GM21381 (cell line): ENCODE measurements at regions not wholly inside any gene's neighbourhood (a gene's known extent, or its start where the extent isn't known, plus 50 kb on each side); places are given as distances from the start of the nearest gene placed in this dataset.

Source experiments
- ATAC-seq: cut with Tn5 transposase; IDR thresholded peaks from one replicate; pipeline ENCODE4 v1.9.1; 2021; ENCODE audit warnings: mild to moderate bottlenecking, moderate library complexity; ENCODE audit not compliant: unreplicated experiment

DNA sequence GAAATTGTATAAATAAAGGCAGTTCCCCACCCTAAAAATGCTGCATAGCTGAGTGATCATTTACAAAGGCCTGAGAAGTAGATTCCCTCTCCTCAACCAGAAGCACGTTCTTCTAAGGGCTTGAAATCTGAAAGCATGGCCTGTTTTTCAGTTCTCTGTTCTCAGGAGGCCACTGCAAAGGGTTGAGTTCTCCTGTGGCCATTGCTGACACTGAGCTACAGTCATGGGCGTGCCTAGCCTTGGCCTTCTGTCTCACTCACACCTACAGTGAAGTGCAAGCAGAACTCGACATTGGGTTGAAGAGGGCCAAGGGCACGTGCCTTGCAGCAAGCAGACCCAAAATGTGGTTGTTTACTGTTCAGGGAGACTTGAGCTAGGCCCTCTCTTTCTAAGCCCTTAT is 276.6 kb upstream of the VLDLR start:
- no peak for ATAC-seq

- ATAC-seq: no peak
Observed at GRCh38 chr9:2346277-2346913, 275.2 kb upstream of the VLDLR start.

DNA sequence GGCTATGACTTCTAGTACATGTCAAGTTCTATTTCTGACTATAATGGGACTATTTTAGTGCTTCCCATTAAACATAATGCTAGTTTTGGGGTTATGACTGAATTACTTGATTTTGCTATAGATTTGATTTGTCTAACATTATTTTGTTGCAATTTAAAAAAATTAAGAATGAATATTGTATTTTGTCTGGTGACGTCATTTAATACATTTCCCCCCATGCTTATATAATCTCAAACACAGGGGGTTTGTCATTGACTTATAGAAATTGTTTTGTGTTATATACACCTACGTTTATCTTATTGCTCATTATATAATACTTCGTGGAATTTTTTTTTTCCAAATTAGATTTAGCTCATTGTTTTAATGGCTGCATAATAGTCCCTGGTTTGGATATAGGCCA is 270.3 kb upstream of the VLDLR start:
- ATAC-seq: no peak

GRCh38 chr9:2354216-2354615 is 267.4 kb upstream of the VLDLR start:
- ATAC-seq: no peak

DNA sequence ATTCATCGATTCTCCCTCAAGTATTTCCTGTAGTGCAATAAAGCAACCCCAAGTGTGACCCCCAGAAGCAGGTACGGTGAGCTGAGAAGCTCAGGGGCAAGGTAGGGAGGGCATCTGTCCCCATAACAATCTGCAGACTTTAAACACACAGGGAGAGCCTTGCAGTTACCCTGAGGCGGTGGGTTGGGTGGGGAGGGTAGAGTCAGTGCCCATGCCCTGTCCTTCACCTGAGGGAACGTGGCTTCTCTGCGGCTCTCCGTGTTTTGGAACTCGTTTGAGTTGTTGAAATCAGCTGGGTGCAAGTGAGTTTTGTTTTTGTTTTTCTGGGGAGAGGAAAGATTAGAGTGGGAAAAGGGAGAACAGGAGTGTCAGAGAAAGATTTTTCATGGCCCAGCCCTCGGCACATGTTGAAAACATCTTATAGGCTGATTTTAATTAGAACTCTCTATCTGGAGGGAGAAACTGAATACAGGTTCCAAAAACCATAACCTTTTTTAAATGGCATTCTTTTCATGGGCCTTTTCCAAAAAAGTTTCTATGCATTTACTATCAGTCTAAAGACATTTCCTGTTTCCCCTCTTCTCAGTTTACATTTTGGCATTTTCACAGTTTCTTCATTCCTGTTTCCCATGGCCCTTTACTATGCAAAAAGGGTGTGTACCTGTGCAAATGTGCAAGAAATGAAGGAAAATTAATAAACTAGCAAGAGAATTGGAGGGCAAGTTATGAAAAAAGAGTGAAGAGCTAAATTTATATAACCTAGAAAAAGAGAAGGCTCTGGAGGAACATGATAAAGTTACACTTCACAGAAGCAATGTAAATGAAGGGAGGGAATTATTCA is 266.5 kb upstream of the VLDLR start:
- ATAC-seq: no peak

DNA sequence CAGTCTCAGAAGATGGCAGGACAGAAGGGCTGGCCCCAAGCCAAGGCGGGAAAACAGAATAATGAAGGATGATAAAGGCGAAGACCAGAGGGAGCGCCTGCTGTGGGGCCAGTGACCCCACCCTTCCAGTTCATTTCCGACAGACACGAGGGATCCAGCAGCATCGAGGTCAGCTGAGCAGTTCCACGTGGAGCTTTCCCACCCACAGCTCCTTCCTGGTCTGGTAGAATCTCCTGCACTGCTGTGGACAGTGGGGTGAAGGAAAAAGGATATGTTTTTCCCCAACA is 265.9 kb upstream of the VLDLR start:
- ATAC-seq: no peak

- ATAC-seq: no peak
Observed at GRCh38 chr9:2356041-2356790, 265.4 kb upstream of the VLDLR start.

DNA sequence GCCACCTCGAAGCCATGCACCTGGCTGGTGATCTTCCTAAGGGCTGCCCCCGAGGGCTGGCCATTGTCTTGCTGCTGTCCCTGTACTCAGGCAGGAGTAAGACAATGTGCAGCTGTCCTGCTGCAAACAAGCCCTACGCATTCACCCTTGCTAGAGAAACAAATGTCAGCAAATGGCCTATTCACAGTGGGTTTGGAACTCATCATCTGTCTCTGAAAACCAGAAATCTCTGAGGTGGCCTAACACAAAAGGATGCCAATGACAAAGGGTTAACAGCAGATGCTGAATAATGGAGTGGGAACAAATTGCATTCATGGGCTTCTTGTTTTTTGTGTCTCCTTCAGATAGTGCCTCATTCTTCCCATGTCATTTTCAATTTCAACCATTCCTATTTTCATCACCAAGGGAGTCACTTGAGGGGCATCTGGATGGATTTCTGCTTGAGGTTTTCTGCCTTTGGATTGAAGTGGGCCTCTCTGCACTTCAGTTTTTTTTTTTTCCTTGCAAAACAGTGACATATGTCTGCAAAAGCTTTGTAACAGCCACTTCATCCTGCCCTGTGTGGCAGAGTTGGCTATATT is 261.6 kb upstream of the VLDLR start:
- ATAC-seq: no peak

GRCh38 chr9:2362150-2362549 is 259.4 kb upstream of the VLDLR start:
- no peak for ATAC-seq

DNA sequence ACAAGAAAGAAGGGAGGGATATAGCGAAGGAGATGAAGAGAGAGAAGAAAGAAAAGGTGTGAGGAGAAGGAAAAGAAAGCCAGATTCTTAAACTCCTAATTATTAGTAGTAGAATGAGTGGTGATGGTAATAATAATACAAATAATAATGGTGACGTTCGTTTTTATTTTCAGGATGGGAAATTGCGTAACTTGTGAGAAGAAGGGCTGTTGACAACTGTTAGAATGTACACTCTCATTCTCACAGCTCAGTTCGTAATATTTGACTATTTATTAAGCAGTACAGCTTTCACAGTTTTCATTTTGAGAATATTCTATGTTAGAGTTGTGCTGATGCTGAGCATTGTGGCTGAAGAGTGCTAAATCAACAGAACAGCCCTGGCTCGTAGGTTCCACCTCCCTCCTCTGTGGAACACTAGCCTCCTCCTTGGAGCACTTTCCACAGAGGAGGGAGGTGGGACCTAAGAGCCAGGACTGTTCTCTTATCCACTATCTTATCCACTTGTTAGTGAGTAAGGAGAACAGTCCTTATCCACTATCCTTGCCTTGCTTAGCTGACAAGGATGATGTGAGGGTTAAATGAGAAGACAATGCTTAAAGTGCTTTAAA is 258.3 kb upstream of the VLDLR start:
- ATAC-seq: no peak

DNA sequence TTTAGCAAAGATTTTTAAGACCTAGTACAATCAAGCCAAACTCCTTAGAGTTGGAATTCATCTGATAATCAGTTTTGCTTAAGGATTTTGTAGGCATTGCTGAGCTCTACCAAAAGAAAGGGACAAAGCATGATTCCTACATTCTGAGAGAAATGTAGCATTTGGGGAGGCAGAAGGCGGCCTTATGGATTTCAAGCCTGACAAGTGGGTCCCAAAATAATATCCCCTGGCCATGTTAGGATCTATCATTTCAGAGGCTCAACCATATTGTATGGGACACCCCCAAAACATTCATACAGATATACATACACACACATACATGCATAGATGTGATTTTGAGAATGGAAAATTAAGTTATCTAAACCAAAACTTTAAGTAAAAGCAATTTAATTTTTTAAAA is 257.8 kb upstream of the VLDLR start:
- ATAC-seq: no peak

DNA sequence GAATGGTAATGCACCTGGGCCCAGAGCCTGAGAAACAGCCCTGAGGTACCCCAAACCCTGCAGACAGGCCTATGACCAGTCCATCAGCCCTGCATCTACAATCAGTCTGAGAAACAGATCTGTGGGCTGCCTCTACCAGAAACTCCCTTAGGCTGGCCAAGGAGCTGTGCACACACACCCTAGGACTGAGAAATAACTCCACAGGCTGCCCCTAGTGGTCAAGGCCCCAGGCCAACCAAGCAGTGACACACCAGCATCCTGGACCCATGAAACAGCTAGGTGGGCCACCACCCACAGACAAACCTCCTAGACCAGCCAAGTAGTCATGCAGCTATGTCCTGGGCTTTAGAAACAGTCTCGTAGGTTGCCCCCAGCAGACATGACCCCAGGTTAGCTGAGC is 253.6 kb upstream of the VLDLR start:
- no peak for ATAC-seq

DNA sequence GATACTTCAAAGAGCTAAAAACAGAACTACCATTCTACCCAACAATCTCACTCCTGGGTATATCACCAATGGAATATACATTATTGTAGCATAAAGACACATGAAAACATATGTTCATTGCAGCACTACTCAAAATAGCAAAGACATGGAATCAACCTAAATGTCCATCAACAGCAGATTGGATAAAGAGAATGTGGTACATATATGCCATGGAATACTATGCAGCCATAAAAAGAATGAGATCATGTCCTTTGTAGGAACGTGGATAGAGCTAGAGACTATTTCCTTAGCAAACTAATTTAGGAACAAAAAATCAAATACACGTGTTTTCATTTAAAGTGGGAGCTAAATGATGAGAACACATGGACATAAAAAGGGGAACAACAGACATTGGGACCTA is 247.9 kb upstream of the VLDLR start:
- ATAC-seq: no peak

DNA sequence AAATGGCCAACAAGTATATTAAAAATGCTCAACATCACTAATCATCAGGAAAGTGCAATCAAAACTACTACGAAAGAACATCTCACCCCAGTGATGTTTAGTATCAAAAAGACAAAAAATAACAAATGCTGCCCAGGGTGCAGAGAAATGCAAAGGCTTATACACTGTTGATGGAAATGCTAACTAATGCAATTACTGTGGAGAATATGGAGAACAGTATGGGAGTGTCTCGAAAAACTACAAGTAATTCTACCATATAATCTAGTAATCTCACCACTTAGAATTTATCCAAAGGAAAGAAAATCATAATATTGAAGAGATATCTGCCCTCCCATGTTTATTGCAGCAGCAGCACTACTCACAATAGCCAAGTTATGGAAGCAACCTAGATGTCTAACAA is 246.5 kb upstream of the VLDLR start:
- ATAC-seq: no peak

DNA sequence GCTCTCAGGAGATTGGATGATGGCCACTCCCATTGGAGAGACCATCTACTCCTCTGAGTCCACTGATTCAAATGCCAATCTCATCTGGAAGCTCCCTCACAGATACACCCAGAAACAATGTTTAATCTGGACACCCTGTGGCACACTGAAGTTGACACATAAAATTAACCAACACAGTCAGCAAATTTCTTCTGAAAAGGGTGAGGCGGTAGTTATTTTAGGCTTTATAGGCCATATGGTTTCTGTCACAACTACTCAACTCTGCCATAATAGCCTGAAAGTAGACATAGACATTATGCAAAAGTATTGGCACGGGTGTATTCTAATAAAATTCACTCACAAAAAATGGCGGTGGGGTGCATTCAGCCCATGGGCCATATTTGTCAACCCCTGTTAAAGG is 244.5 kb upstream of the VLDLR start:
- ATAC-seq: no peak

GRCh38 chr9:2377834-2378233 is 243.8 kb upstream of the VLDLR start:
- ATAC-seq: no peak

DNA sequence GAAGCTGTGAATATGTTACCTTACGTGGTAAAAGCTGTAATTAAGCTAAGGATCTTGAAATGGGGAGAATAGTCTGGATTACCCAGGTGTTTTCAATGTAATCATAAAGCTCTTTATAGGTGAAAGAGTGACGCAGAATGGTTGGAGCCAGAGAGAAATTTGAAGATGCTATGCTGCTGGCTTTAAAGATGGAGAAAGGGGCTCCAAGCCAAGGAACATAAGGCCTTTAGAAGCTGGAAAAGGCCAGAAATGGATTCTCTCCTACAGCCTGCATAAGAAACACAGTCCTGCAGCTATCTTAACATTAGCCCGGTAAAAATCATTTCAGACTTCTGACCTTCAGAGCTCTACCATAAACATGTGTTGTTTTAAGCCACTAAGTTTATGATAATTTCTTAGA is 243.3 kb upstream of the VLDLR start:
- no peak for ATAC-seq

DNA sequence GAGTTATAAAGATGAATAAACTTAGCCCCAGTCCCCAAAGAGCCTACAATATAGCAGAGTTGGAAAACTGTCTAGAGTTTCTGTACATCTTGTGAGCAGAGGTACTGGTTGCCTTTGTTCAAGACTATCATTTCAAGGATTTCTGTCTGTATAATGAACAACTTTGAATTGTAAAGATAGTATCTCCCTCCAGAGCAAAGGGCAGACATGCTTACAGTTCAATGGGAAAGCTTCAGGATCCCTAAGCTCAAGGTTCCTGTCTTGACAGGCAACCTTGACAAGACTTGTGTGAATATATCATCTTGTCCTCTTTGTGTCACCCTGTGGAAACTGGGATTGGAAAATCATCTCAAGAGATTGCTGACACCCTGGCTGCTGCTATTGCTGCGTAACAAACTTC is 242.8 kb upstream of the VLDLR start:
- no peak for ATAC-seq

DNA sequence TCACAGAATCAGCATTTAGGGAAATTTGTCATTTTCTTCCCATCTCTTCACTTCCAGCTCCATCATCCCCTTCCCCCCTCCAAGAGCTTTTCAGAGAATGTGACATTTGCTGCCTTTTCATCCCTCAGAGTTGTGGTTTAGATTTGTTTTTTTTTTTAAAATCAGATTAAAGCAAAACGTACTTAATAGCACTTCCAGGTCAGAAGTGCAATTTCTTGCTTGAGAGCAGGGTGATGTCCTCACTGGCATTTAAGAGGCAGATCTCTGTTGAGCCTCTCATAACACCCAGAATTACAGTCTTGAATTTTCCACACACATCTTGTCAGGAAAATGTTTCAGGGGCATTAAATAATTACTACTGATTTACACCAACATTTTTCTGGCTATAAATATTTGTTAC is 236.8 kb upstream of the VLDLR start:
- no peak for ATAC-seq

DNA sequence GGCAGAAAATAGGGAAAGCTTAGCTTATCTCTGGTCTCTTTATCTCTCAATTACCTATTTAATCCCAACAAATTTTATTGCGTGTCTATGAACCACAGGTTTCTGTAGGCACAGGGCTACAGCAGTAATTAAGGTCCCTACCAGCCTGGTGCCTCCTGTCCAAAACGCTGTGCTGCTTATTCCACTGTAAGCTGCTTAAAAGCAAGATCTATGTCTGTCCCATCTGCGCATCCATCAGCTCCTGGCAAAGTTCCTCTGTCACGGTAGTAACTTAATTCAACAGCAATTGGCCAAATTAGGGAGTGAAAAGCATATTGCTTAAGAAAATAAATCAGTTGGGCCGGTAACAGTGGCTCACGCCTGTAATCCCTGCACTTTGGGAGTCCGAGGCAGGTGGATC is 235.8 kb upstream of the VLDLR start:
- ATAC-seq: no peak

- ATAC-seq: no peak
Observed at GRCh38 chr9:2386566-2386965, 235.0 kb upstream of the VLDLR start.
